B cell (primary cell): ENCODE measurements at regions not wholly inside any gene's neighbourhood (a gene's known extent, or its start where the extent isn't known, plus 50 kb on each side); places are given as distances from the start of the nearest gene placed in this dataset.

Experiments used
- ATAC-seq: fragments of 200-7000 bp; cut with Tn5 transposase; one replicate; pipeline ENCODE4 v1.10.0; 2021; ENCODE audit warnings: low read depth, mild to moderate bottlenecking, moderate number of reproducible peaks, moderate library complexity
- CTCF ChIA-PET: fragments of 350-600 bp; sonication (Branson Sonifier 250); formaldehyde crosslinking; loops from one replicate; lab custom pipeline; 2021; ENCODE audit warnings: antibody characterized with exemption, inconsistent platforms; lab: Charles Lee
- POLR2A ChIA-PET: fragments of 350-600 bp; sonication (Branson Sonifier 250); formaldehyde crosslinking; loops from one replicate; lab custom pipeline; 2021; ENCODE audit warnings: antibody characterized with exemption; lab: Charles Lee
- DNase-seq: peaks from one replicate; pipeline ENCODE4 v3.0.0; 2013
- H2AFZ ChIP-seq: 2 replicates; pipeline ENCODE4 v1.6.1; 2012; ENCODE audit warnings: mild to moderate bottlenecking, low read depth, low read length; ENCODE audit not compliant: insufficient read depth, poor library complexity, severe bottlenecking
- H3K27ac ChIP-seq, 2 donors: 1 replicate in 1 of 2; 2 replicates in 1 of 2; pipeline ENCODE4 v1.5.1; 2012 to 2013; ENCODE audit warnings: low read length in 2 of 2, mild to moderate bottlenecking in 2 of 2, moderate library complexity in 1 of 2
- H3K27me3 ChIP-seq, 4 experiments: fragments of 200-600 bp in 1 of 4; sonication (generic) in 1 of 4; replicated peaks in 1 of 4; 1 replicate in 2 of 4; 2 replicates in 2 of 4; pipeline versions ENCODE4 v1.6.1 to v1.7.0; 2013 to 2016; ENCODE audit warnings: low read length in 3 of 4, mild to moderate bottlenecking in 2 of 4, mixed read lengths in 1 of 4, moderate library complexity in 1 of 4; ENCODE audit not compliant: insufficient read depth in 4 of 4, control insufficient read depth in 3 of 4; ENCODE audit errors: control extremely low read depth in 1 of 4
- H3K36me3 ChIP-seq, 2 experiments: replicated peaks in 1 of 2; 1 replicate in 1 of 2; 2 replicates in 1 of 2; pipeline versions ENCODE4 v1.6.1 to v1.7.1; 2013; ENCODE audit warnings: low read length in 1 of 2; ENCODE audit not compliant: insufficient read depth in 2 of 2, control insufficient read depth in 1 of 2; ENCODE audit errors: control extremely low read depth in 1 of 2, extremely low read depth in 1 of 2
- H3K4me1 ChIP-seq, 2 donors: fragments of 200-600 bp in 1 of 2; sonication (generic) in 1 of 2; 1 replicate in 1 of 2; 2 replicates in 1 of 2; pipeline versions ENCODE4 v1.5.1 to v1.6.1; 2013 to 2017; ENCODE audit warnings: low read length in 2 of 2; ENCODE audit not compliant: control insufficient read depth in 2 of 2, insufficient read depth in 2 of 2
- H3K4me2 ChIP-seq: replicated peaks from 2 replicates; pipeline ENCODE3; 2012; ENCODE audit warnings: mild to moderate bottlenecking, low read depth, low read length; ENCODE audit not compliant: poor library complexity, severe bottlenecking
- H3K4me3 ChIP-seq, 5 experiments: fragments of 200-600 bp in 1 of 5; sonication (generic) in 1 of 5; 1 replicate in 3 of 5; 2 replicates in 2 of 5; pipeline versions ENCODE4 v1.5.1 to v1.7.0; 2011 to 2016; ENCODE audit warnings: low read length in 4 of 5, mild to moderate bottlenecking in 4 of 5, low read depth in 2 of 5, control low read depth in 1 of 5, moderate library complexity in 1 of 5; ENCODE audit not compliant: insufficient read depth in 1 of 5; ENCODE audit errors: control extremely low read depth in 1 of 5, extremely low read depth in 1 of 5
- H3K79me2 ChIP-seq: fragments of 200-600 bp; sonication (generic); one replicate; pipeline ENCODE4 v1.6.0; 2016; ENCODE audit warnings: low read length; ENCODE audit not compliant: control insufficient read depth, insufficient read depth
- H3K9ac ChIP-seq: fragments of 200-600 bp; sonication (generic); 2 replicates; pipeline ENCODE4 v1.6.1; 2017; ENCODE audit warnings: mild to moderate bottlenecking, low read length, moderate library complexity
- H3K9me3 ChIP-seq, 3 donors: one replicate each; pipeline versions ENCODE4 v1.6.1 to v1.7.1; 2013; ENCODE audit warnings: low read length in 2 of 3; ENCODE audit not compliant: control insufficient read depth in 2 of 3, insufficient read depth in 1 of 3; ENCODE audit errors: control extremely low read depth in 1 of 3
- H4K20me1 ChIP-seq: 2 replicates; pipeline ENCODE4 v1.6.0; 2012; ENCODE audit warnings: mild to moderate bottlenecking, low read length; ENCODE audit not compliant: insufficient read depth, control insufficient read depth, poor library complexity, severe bottlenecking
- H3K27ac Mint-ChIP-seq: one replicate; pipeline ENCODE4 v1.8.0; 2021; ENCODE audit warnings: mixed read lengths
- H3K27me3 Mint-ChIP-seq: one replicate; pipeline ENCODE4 v1.8.0; 2021; ENCODE audit warnings: mixed read lengths
- H3K4me1 Mint-ChIP-seq: one replicate; pipeline ENCODE4 v1.8.0; 2021; ENCODE audit warnings: mixed read lengths
- H3K4me3 Mint-ChIP-seq: one replicate; pipeline ENCODE4 v1.8.0; 2021; ENCODE audit warnings: mixed read lengths
- H3K9me3 Mint-ChIP-seq: one replicate; pipeline ENCODE4 v1.8.0; 2022; ENCODE audit warnings: mixed read lengths; ENCODE audit not compliant: insufficient read depth
- EZH2 ChIP-seq: IDR thresholded peaks from 2 replicates; pipeline ENCODE4 v1.6.1; 2012; ENCODE audit warnings: borderline replicate concordance, low read depth, mild to moderate bottlenecking, moderate library complexity, low read length; ENCODE audit not compliant: insufficient read depth, poor library complexity, severe bottlenecking
- WGBS: methylation state at CpG from one replicate; pipeline ENCODE4 v1.1.5; 2013; ENCODE audit warnings: missing lambda C conversion rate; ENCODE audit not compliant: insufficient coverage; 5-methylcytosine and 5-hydroxymethylcytosine counted together
- intact Hi-C: fragments of 100-400 bp; cut with micrococcal nuclease; formaldehyde crosslinking; loops from one replicate; pipeline ENCODE4 v1.10.0; 2022
- TF ChIP-seq, protein P1 (sequence below): fragments of 200-600 bp; IDR thresholded peaks from one replicate; pipeline ENCODE4 v1.8.0; 2022; ENCODE audit warnings: antibody characterized with exemption, mild to moderate bottlenecking

DNA sequence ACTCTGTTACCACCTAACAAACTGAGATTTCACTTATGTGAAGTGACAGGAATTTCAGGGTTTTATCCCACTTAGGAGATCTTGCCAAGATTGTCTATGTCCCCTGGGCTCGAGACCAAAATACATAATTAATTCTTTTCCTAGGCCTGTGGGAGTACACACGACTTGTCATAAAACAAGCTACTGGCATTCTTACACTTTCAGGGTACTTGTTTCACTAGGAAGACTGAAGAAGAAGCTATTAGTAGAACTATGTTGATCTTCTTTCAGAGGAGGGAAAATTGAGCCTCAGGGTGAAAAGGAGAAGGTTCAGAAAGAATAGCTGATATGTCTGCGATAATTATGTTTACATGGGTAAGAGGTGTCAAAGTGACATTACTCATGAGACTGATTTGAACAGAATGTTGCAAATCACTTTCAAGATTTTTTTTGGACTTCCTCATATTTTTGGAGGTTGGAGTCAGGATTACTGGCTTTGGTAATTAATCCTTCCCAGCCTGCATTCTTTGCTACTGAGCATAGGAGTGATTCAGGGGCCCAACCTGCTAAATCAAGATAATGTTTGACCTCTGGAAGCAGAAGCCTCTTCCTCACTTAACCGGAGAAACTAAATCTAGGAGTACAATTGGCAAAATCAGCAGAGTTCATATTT is 240.0 kb upstream of the NT5C1B start:
- POLR2A ChIA-PET: no interaction called here
- no peak overlapping the region for H3K27ac Mint-ChIP-seq

GRCh38 chr2:18828296-18828695 is 238.9 kb upstream of the NT5C1B start:
- H3K4me2 ChIP-seq: no peak overlapping the region
- no peak overlapping the region for H3K4me3 Mint-ChIP-seq
- no peaks in the 10 kb centered on the region for H3K79me2 ChIP-seq
- no peaks in the 10 kb centered on the region for H3K4me1 ChIP-seq
- intact Hi-C loops: no loop called here
- H3K9ac ChIP-seq: no peak overlapping the region
- no peaks in the 10 kb centered on the region for H3K27me3 ChIP-seq
- H4K20me1 ChIP-seq: no peaks in the 10 kb centered on the region
- H3K9me3 ChIP-seq: no peaks in the 10 kb centered on the region
- POLR2A ChIA-PET: no interaction called here
- WGBS: 80% methylated on average over 1 of the region's 3 CpGs
- no peaks in the 10 kb centered on the region for H3K4me1 Mint-ChIP-seq
- H3K9me3 Mint-ChIP-seq: no peaks in the 10 kb centered on the region
- no peak overlapping the region for H2AFZ ChIP-seq
- H3K27ac ChIP-seq: no peak overlapping the region
- DNase-seq (no peak), ATAC-seq (no peak)
- CTCF ChIA-PET: no interaction called here
- TF ChIP-seq, protein P1, sequence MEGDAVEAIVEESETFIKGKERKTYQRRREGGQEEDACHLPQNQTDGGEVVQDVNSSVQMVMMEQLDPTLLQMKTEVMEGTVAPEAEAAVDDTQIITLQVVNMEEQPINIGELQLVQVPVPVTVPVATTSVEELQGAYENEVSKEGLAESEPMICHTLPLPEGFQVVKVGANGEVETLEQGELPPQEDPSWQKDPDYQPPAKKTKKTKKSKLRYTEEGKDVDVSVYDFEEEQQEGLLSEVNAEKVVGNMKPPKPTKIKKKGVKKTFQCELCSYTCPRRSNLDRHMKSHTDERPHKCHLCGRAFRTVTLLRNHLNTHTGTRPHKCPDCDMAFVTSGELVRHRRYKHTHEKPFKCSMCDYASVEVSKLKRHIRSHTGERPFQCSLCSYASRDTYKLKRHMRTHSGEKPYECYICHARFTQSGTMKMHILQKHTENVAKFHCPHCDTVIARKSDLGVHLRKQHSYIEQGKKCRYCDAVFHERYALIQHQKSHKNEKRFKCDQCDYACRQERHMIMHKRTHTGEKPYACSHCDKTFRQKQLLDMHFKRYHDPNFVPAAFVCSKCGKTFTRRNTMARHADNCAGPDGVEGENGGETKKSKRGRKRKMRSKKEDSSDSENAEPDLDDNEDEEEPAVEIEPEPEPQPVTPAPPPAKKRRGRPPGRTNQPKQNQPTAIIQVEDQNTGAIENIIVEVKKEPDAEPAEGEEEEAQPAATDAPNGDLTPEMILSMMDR: no peak
- TF ChIP-seq EZH2: no peak
- H3K27ac Mint-ChIP-seq: no peak overlapping the region
- H3K36me3 ChIP-seq: no peaks in the 10 kb centered on the region
- H3K27me3 Mint-ChIP-seq: no peaks in the 10 kb centered on the region
- H3K4me3 ChIP-seq: no peak overlapping the region

More for the DNA sequence above, 240.0 kb upstream of the NT5C1B start:
- no peak overlapping the region for H3K4me3 Mint-ChIP-seq
- Histone ChIP-seq H4K20me1 (no peaks in the 10 kb centered on the region), H3K4me3 (no peak overlapping the region), H3K4me1 (no peaks in the 10 kb centered on the region), H3K36me3 (no peaks in the 10 kb centered on the region), H2AFZ (no peak overlapping the region), H3K27me3 (no peaks in the 10 kb centered on the region), H3K9ac (no peak overlapping the region), H3K4me2 (no peak overlapping the region), H3K27ac (no peak overlapping the region), H3K79me2 (no peaks in the 10 kb centered on the region), H3K9me3 (no peaks in the 10 kb centered on the region)
- CTCF ChIA-PET: no interaction called here
- ATAC-seq: no peak
- WGBS: 100% methylated on average over 1 of the region's 4 CpGs
- no peaks in the 10 kb centered on the region for H3K27me3 Mint-ChIP-seq
- no peaks in the 10 kb centered on the region for H3K9me3 Mint-ChIP-seq
- H3K4me1 Mint-ChIP-seq: no peaks in the 10 kb centered on the region
- DNase-seq: no peak
- intact Hi-C loops: no loop called here
- TF ChIP-seq, protein P1: no peak
- TF ChIP-seq EZH2: no peak
